WTC11 (cell line): ENCODE measurements at regions not wholly inside any gene's neighbourhood (a gene's known extent, or its start where the extent isn't known, plus 50 kb on each side); places are given as distances from the start of the nearest gene placed in this dataset.

ENCODE experiments used
- ATAC-seq: fragments of 200-7000 bp; cut with Tn5 transposase; 2 replicates; pipeline ENCODE4 v1.10.0; 2021; ENCODE audit warnings: mild to moderate bottlenecking, moderate library complexity
- CTCF ChIA-PET: fragments of 300-600 bp; sonication (Branson Sonifier 250); formaldehyde crosslinking; loops from one replicate; lab custom pipeline; 2021; ENCODE audit warnings: antibody characterized with exemption; lab: Charles Lee
- POLR2A ChIA-PET: fragments of 350-600 bp; sonication (Branson Sonifier 250); formaldehyde crosslinking; loops from one replicate; lab custom pipeline; 2021; ENCODE audit warnings: antibody characterized with exemption; lab: Charles Lee
- DNase-seq: peaks from one replicate; pipeline ENCODE4 v3.0.0; 2021; ENCODE audit warnings: low spot score
- H3K27ac Mint-ChIP-seq: 2 replicates; pipeline ENCODE4 v1.8.0; 2021; ENCODE audit warnings: mixed read lengths
- H3K27me3 Mint-ChIP-seq: 2 replicates; pipeline ENCODE4 v1.8.0; 2021; ENCODE audit warnings: low read depth, mild to moderate bottlenecking, moderate library complexity, mixed read lengths
- H3K36me3 Mint-ChIP-seq: 2 replicates; pipeline ENCODE4 v1.8.0; 2021; ENCODE audit warnings: mixed read lengths
- H3K4me1 Mint-ChIP-seq: 2 replicates; pipeline ENCODE4 v1.8.0; 2022; ENCODE audit warnings: mixed read lengths
- H3K4me3 Mint-ChIP-seq: 2 replicates; pipeline ENCODE4 v1.8.0; 2021; ENCODE audit warnings: mild to moderate bottlenecking, moderate library complexity, mixed read lengths
- H3K9me3 Mint-ChIP-seq: 2 replicates; pipeline ENCODE4 v1.8.0; 2021; ENCODE audit warnings: mixed read lengths
- AFF4 ChIP-seq: sonication (generic); formaldehyde crosslinking; IDR thresholded peaks from 2 replicates; pipeline ENCODE4 v1.8.1; 2023; ENCODE audit warnings: mild to moderate bottlenecking, missing genetic modification reagents, borderline replicate concordance
- CREB1 ChIP-seq: sonication (generic); formaldehyde crosslinking; IDR thresholded peaks from 2 replicates; pipeline ENCODE4 v1.8.0; 2023; ENCODE audit warnings: mild to moderate bottlenecking, missing genetic modification reagents
- ELF4 ChIP-seq: sonication (generic); formaldehyde crosslinking; IDR thresholded peaks from 2 replicates; pipeline ENCODE4 v1.8.1; 2022; ENCODE audit warnings: low read depth, mild to moderate bottlenecking, moderate library complexity, missing genetic modification reagents
- KAT7 ChIP-seq: sonication (generic); formaldehyde crosslinking; IDR thresholded peaks from 2 replicates; pipeline ENCODE4 v1.8.1; 2023; ENCODE audit warnings: missing genetic modification reagents, mild to moderate bottlenecking, borderline replicate concordance
- MLX ChIP-seq: sonication (generic); formaldehyde crosslinking; IDR thresholded peaks from 2 replicates; pipeline ENCODE4 v1.8.1; 2023; ENCODE audit warnings: mild to moderate bottlenecking, missing genetic modification reagents, moderate library complexity
- NFE2L1 ChIP-seq: sonication (generic); formaldehyde crosslinking; IDR thresholded peaks from 2 replicates; pipeline ENCODE4 v1.8.1; 2023; ENCODE audit warnings: missing genetic modification reagents
- SMAD3 ChIP-seq: sonication (generic); formaldehyde crosslinking; IDR thresholded peaks from 2 replicates; pipeline ENCODE4 v1.8.0; 2022; ENCODE audit warnings: missing genetic modification reagents, mild to moderate bottlenecking, borderline replicate concordance
- TCF7 ChIP-seq: sonication (generic); formaldehyde crosslinking; IDR thresholded peaks from 2 replicates; pipeline ENCODE4 v1.8.0; 2022; ENCODE audit warnings: mild to moderate bottlenecking, low read depth, missing genetic modification reagents, moderate library complexity
- TEAD1 ChIP-seq: sonication (generic); formaldehyde crosslinking; IDR thresholded peaks from 2 replicates; pipeline ENCODE4 v1.8.0; 2022; ENCODE audit warnings: mild to moderate bottlenecking, missing genetic modification reagents
- TEAD4 ChIP-seq: sonication (generic); formaldehyde crosslinking; IDR thresholded peaks from 2 replicates; pipeline ENCODE4 v1.8.0; 2022; ENCODE audit warnings: mild to moderate bottlenecking, missing genetic modification reagents
- ZNF232 ChIP-seq: sonication (generic); formaldehyde crosslinking; IDR thresholded peaks from 2 replicates; pipeline ENCODE4 v1.8.0; 2022; ENCODE audit warnings: mild to moderate bottlenecking, missing genetic modification reagents
- ZNF671 ChIP-seq: fragments of 250-450 bp; sonication (Bioruptor Pico); IDR thresholded peaks from 2 replicates; pipeline ENCODE4 v1.8.0; 2021; ENCODE audit warnings: mild to moderate bottlenecking
- ZSCAN18 ChIP-seq: fragments of 250-450 bp; sonication (Bioruptor Pico); IDR thresholded peaks from 2 replicates; pipeline ENCODE4 v2.1.2; 2022; ENCODE audit warnings: mild to moderate bottlenecking, moderate library complexity
- TF ChIP-seq, protein P1 (sequence below): sonication (generic); formaldehyde crosslinking; conservative IDR thresholded peaks from 2 replicates; pipeline ENCODE4 v1.8.1; 2022; ENCODE audit warnings: mild to moderate bottlenecking, missing genetic modification reagents
- TF ChIP-seq, protein P2 (sequence below): sonication (generic); formaldehyde crosslinking; IDR thresholded peaks from 2 replicates; pipeline ENCODE4 v1.8.1; 2022; ENCODE audit warnings: missing genetic modification reagents, borderline replicate concordance
- TF ChIP-seq, protein P3 (sequence below): fragments of 250-450 bp; sonication (Bioruptor Pico); IDR thresholded peaks from 2 replicates; pipeline ENCODE4 v1.8.0; 2021; ENCODE audit warnings: mild to moderate bottlenecking

GRCh38 chr4:80140194-80140593 is 57.1 kb upstream of the PRDM8 start (continued):
- no peak for TF ChIP-seq ZSCAN18

- no peaks in the 10 kb centered on the region for H3K27me3 Mint-ChIP-seq
Observed at GRCh38 chr4:80139671-80140070, 57.6 kb upstream of the PRDM8 start.

DNA sequence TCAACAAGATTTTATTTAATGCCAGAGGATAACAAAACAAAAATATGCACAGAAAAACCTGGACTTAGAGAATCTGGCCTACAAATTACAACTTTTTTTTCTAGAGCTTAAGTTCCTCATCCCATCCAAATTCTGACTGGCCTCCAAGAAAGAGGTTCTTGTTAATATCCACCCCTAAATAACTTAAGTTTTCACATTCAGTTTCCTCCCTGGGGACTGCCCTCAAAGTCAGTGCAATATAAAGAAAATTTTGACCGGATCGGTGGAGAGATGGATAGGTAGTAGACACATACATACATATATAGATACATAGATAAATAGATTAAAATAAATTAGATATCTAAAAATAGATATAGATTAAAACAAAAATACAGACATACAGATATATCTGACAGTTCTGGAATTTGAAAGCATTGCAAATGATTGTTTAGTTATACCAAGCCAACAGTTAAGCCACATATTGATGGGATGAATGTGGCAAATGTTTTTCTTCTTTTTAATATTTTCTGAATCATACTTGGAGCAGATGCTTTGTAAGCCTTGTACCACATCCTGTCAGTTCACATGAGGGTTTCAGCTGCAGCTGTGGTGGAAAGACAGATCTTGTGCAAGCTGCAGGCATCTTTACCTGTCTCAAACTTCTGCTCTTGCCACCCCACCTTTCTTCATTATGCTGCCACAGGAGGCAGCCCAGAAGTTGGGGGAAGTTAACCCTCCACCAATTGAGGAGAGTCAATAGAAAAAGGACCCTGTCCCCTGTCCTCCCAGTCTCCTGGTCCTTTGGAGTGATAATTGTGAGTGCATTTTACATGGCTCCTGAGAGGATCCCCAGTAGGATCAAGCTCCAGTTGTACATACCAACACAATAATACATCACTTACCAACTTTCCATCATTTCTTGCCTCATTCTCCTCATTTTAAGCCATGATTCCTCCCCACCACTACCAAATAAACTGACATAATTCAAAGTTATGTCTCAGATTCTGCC is 58.5 kb upstream of the PRDM8 start:
- no peaks in the 10 kb centered on the region for H3K9me3 Mint-ChIP-seq
- ChIA-PET POLR2A (no interaction called here), CTCF (no interaction called here)
- no peaks in the 10 kb centered on the region for H3K36me3 Mint-ChIP-seq
- DNase-seq = no peak
- TF ChIP-seq TEAD4 (CRISPR knock-in tag) = no peak
- TF ChIP-seq ZNF232 (CRISPR knock-in tag) = no peak
- TF ChIP-seq TCF7 (CRISPR knock-in tag) = no peak
- TF ChIP-seq ZSCAN18 = no peak
- H3K27me3 Mint-ChIP-seq = no peaks in the 10 kb centered on the region
- H3K27ac Mint-ChIP-seq = no peak overlapping the region
- H3K4me3 Mint-ChIP-seq = no peak overlapping the region
- ATAC-seq = no peak
- no peaks in the 10 kb centered on the region for H3K4me1 Mint-ChIP-seq

More at GRCh38 chr4:80139671-80140070, 57.6 kb upstream of the PRDM8 start:
- Mint-ChIP-seq H3K4me1 (no peaks in the 10 kb centered on the region), H3K4me3 (no peak overlapping the region), H3K27ac (no peak overlapping the region), H3K36me3 (no peaks in the 10 kb centered on the region), H3K9me3 (no peaks in the 10 kb centered on the region)
- TF ChIP-seq TEAD1 (CRISPR knock-in tag) = no peak
- TF ChIP-seq AFF4 (CRISPR knock-in tag) = no peak
- no peak for TF ChIP-seq MLX (CRISPR knock-in tag)
- TF ChIP-seq, protein P1, sequence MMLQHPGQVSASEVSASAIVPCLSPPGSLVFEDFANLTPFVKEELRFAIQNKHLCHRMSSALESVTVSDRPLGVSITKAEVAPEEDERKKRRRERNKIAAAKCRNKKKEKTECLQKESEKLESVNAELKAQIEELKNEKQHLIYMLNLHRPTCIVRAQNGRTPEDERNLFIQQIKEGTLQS = no peak
- DNase-seq (no peak), ATAC-seq (no peak)
- ChIA-PET POLR2A (no interaction called here), CTCF (no interaction called here)

- TF ChIP-seq NFE2L1 (CRISPR knock-in tag) (no peak), KAT7 (no peak), ELF4 (CRISPR knock-in tag) (no peak), CREB1 (CRISPR knock-in tag) (no peak), SMAD3 (CRISPR knock-in tag) (no peak), ZNF671 (CRISPR knock-in tag) (no peak)
- TF ChIP-seq, protein P2, sequence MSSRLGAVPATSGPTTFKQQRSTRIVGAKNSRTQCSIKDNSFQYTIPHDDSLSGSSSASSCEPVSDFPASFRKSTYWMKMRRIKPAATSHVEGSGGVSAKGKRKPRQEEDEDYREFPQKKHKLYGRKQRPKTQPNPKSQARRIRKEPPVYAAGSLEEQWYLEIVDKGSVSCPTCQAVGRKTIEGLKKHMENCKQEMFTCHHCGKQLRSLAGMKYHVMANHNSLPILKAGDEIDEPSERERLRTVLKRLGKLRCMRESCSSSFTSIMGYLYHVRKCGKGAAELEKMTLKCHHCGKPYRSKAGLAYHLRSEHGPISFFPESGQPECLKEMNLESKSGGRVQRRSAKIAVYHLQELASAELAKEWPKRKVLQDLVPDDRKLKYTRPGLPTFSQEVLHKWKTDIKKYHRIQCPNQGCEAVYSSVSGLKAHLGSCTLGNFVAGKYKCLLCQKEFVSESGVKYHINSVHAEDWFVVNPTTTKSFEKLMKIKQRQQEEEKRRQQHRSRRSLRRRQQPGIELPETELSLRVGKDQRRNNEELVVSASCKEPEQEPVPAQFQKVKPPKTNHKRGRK (CRISPR knock-in tag) = no peak
- TF ChIP-seq, protein P3, sequence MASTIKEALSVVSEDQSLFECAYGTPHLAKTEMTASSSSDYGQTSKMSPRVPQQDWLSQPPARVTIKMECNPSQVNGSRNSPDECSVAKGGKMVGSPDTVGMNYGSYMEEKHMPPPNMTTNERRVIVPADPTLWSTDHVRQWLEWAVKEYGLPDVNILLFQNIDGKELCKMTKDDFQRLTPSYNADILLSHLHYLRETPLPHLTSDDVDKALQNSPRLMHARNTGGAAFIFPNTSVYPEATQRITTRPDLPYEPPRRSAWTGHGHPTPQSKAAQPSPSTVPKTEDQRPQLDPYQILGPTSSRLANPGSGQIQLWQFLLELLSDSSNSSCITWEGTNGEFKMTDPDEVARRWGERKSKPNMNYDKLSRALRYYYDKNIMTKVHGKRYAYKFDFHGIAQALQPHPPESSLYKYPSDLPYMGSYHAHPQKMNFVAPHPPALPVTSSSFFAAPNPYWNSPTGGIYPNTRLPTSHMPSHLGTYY (CRISPR knock-in tag) = no peak
- Mint-ChIP-seq H3K27me3 (no peaks in the 10 kb centered on the region), H3K36me3 (no peaks in the 10 kb centered on the region), H3K9me3 (no peaks in the 10 kb centered on the region), H3K4me1 (no peaks in the 10 kb centered on the region), H3K4me3 (no peak overlapping the region), H3K27ac (no peak overlapping the region)
- DNase-seq = no peak
- CTCF ChIA-PET = no interaction called here
- POLR2A ChIA-PET = no interaction called here
- ATAC-seq = no peak
Observed at GRCh38 chr4:80137631-80138030, 59.7 kb upstream of the PRDM8 start.
